Stimulated activated CD8-positive, alpha-beta memory T cell treated with anti-CD3 and anti-CD28 coated beads, Interleukin-12 subunit alpha, Interleukin-12 subunit beta, amount 100 ng/mL, for 4 hours (primary cell): ENCODE measurements at regions not wholly inside any gene's neighbourhood (a gene's known extent, or its start where the extent isn't known, plus 50 kb on each side); places are given as distances from the start of the nearest gene placed in this dataset.
"Not testable (repeated sequence)": the region's sequence is repeated elsewhere in the genome, so short reads cannot be mapped to it uniquely, and the experiment has no call there.

ENCODE experiments used
- DNase-seq: peaks from one replicate; pipeline ENCODE4 v3.0.0-alpha.2; 2020; ENCODE audit warnings: low read depth

DNA sequence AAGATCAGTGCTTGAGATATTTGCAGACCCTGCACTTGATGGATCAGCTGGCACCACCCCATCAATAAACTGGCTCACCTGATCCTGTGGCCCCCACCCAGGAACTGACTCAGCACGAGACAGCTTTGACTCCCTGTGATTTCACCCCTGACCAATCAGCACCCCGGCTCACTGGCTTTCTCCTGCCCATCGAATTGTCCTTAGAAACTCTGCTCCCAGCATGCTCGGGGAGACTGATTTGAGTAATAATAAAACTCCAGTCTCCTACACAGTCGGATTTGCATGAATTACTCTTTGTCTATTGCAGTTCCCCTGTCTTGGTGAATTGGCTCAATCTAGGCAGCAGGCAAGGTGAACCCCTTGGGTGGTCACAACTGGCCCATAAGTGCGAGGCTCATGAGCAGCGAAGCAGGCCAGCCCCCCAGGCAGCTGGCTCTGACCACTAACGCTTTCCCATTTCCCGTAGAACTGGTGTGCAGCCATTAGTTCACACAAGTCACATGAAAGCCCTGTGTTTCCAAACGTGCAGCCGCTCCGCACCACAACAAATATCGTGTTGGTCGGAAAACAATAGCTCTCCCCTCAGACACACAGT is 79.6 kb downstream of the RSPH3 start:
- no peak for DNase-seq

DNA sequence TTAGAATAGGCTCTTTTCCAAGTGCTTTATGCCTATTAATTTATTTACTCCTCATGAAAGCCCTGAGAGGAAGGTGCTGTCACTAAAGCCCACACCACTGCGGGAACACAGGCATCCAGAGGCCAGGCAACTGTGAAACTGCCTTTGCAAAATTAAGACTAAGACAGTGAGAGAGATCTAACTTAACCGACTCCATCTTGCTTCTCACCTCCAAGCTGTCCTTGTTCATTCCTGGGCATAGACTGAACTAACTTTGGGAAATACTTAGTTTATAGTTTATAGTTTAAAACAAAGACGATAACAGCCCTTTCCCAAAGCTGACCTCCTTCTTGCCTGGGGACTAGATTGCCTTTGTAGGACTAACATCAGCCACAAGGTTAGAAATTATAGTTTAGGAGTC is 80.1 kb downstream of the RSPH3 start:
- DNase-seq, result no peak

- DNase-seq, result no peak
Measured at GRCh38 chr6:158916617-158917016, 83.4 kb downstream of the RSPH3 start.

DNA sequence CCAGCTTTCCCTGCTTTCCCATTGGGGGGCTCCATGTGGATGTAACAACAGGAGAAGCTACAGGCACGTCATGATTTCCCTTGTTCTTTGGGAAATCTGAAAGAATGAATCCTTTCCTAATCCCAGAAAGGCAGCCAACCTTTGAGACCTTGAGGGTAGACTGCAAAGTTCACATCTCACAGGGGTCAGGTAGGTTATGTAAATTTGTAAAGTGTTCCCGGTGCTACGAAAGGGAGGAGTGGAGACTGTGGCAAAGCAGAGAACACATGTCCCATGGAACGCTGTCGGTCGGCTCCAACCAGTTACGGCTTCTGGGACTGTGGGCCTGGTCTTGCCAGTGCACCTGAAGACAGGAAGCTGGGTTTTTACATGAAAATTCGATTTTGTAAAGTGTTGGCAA is 85.1 kb downstream of the RSPH3 start:
- no peak for DNase-seq

- DNase-seq, result no peak
Measured at GRCh38 chr6:158913580-158913979, 86.4 kb downstream of the RSPH3 start.

DNA sequence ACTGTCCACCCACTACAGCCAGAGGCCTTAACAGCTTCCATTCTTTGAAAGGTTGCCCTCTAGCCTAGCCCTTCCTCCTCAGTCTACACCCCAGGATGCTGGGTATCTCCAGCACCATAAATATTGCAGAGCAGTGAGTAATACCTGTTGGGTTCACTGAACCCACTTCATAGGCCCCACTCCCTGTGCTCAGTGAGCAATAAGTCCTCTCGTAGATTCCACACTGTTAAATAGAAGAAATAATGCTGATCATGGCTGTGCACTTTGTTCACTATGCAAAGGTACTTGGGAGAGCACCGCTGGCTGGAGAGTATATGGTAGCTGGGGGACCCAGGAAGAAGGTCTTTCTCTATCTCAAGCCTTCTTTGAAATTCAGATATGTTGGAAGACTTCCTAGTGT is 87.3 kb downstream of the RSPH3 start:
- DNase-seq, result no peak

GRCh38 chr6:158911746-158912480 is 88.1 kb downstream of the RSPH3 start:
- no peak for DNase-seq

DNA sequence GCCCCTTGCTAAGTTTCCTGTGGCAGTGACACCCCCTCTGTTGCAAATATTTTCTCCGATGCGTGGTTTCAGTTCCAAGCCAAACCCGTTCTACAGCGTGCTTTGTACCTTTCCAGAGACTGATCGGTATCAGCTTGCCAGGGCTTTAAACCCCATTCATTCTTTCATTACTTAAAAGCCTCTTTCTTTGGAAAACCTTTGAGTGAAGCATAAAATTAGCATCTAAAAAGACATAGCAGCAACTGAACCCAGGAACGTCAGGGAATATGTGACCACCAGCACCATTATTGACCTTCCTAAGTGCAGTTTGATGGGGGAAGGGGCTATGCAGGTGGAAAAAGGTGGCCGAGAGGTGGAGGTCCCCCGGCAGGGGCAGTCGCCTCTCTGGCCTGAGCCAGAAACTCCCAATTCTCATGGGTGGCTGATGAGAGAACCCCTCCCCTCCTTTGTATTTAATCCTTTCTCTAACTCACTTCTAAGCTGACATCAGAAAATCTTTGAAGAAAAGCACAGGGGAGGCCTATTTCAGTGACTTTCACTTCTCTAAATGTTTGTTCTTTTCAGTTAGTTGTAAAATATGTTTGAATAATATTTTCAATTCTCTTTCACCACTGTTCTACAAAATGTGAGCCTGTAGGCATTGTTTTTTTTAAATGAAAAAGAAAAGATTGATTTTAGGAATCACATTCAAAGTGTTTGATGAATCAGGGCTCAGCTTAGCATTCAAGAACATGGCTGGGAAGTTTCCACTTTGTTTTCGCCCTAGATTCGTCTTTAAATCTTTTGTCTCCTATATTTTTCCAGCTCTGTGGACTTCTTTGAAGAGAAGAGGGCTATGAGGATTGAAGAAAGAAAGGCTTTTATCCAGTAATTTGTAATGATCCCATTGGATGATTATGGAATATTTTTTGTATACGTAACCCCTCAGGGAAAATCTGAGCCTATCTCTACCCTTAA is 89.2 kb downstream of the RSPH3 start:
- no peak for DNase-seq

GRCh38 chr6:158909938-158910337 is 90.1 kb downstream of the RSPH3 start:
- no peak for DNase-seq

GRCh38 chr6:158908606-158909005 is 89.4 kb upstream of the EZR start:
- DNase-seq, result no peak

DNA sequence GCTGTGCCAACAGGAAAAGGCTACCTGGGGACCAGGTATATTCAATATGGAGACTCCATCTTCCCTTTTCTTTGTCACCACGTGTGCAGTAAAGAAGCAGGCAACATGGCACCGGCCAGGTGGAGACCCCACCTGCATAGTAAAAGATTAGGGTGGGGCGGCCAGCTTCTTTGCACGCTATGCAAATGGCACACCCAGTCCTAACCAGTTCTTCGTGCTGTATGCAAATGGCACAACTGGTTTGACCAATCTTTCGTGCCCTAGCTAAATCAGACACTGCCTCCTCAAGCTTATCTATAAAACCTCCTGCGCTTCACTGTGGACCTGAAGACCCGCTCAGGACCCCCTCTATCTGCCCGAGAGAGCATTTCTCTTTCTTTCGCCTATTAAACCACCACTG is 88.8 kb upstream of the EZR start:
- DNase-seq, result no peak

DNA sequence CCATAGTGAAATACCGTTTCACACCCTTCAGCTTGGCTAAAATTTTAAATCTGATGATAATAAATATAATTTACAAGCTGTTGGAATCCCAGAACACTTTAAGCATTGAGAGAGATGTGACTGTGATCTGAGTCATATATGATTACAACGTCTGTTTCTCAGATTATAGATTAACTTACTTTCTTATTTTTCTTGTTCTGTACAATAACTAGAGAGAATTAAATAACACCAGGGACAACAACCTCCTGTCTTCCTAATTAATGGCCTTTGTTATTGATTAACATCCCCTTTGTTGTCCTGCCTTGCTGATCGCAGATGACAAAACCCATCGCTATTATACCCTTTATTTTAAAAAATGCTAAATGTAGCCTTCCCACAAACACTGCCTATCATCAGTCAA is 87.8 kb upstream of the EZR start:
- no peak for DNase-seq

DNA sequence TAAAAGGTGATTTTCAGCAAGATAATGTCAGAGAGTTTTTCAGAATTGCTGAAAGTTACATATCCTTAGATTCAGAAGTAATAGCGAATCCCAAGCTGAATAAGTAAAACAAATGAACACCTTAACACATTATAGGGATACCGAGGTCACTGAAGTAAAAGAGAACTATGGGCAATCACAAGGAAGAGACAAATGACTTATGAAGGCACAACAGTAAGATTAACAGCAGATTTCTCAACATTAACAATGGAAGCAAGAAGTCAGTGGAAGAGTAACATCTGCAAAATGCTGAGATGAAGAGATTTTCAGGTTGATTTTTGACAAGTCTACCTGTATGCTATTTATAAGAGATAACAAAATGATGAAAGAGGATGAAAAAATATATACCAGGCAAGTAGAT is 86.1 kb upstream of the EZR start:
- no peak for DNase-seq

- no peak for DNase-seq
Measured at GRCh38 chr6:158903801-158904200, 84.6 kb upstream of the EZR start.

- DNase-seq, result no peak
Measured at GRCh38 chr6:158900663-158901312, 81.6 kb upstream of the EZR start.

- no peak for DNase-seq
Measured at GRCh38 chr6:158897236-158897635, 78.1 kb upstream of the EZR start.

DNA sequence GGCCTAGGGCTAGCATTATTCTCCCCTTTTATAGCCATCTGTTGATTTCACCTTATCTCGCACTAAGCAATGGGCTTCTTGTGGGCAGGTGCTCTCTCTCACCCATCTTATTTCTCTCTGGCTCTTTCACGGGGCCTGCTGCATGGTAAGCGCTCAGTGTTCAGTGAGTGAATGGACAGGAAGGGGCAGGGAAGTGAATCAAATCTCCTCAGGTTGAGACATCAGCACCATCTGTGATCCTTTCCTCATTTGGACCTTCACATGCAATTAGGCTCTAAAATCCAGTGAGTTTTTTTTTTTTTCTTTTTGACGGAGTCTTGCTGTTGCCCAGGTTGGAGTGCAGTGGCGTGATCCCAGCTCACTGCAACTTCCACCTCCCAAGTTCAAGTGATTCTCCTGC is 76.5 kb upstream of the EZR start:
- DNase-seq, result no peak

DNA sequence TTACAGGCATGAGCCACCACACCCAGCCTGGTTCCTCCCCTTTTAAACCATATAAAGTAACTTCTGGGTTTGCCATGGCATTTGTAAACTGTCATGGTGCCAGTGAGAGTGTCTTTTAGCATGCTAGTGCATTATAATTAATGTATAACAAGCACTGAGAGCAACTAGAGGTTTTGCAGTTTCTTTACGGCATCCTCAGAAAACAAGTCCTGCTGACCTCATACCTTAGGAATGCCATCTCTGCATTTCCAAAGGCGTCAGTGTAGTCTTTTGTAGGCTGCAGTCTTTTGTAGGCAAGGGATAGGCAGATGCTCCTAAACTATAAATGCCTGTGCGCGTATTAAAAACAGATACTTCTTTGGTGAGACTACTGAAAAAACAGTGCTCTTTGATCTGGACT is 75.0 kb upstream of the EZR start:
- no peak for DNase-seq

DNA sequence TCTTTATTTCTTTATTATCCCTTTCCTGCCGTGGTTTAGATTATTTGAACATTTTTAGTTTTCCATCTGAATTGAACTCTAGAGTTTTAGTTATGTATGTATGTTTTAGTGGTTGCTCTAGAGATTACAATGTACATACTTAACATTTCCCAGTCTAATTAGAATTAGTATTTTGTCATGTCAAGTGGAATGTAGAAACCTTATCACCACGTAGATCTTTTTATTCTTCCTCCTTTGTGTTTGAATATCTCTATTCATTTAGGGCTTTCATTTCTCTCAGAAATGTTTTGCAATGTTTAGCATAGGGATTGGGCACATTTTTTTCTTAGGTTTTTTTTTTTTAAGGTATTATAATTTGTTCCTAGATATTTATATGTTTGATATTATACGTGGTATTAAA is 73.1 kb upstream of the EZR start:
- DNase-seq, result no peak

GRCh38 chr6:158891560-158891959 is 72.4 kb upstream of the EZR start:
- not testable (repeated sequence) for DNase-seq

GRCh38 chr6:158888171-158888570 is 69.0 kb upstream of the EZR start:
- not testable (repeated sequence) for DNase-seq

DNA sequence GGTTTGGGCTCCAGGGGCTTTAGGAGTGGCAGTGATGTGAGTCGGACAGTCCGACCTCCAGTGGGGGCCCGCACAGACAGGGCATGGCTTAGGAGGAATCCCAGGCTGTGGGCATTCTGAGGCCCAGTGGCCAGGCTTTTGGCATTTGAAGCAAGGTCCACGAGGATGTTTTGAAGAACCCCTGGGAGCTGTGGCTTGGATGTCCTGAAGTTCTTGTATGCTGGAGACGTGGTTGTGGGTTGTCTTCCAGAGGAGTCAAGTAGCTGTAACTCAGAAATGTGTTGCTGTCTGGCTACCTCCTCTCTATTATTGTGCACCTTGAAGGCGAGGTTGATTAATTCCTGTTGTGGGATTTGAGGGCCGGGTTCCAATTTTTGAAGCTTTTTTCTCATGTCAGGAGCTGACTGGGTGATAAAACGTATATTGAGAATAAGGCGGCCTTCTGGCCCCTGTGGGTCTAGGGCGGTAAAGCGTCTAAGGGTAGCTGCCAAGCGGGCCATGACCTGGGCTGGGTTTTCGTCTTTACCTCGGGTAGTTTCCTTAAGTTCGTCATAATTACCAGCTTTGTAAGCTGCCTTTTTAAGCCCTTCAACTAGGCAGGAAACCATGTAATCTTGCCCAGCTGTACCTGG is 67.3 kb upstream of the EZR start:
- not testable (repeated sequence) for DNase-seq
